HCT116 (cell line): ENCODE measurements at regions not wholly inside any gene's neighbourhood (a gene's known extent, or its start where the extent isn't known, plus 50 kb on each side); places are given as distances from the start of the nearest gene placed in this dataset.
"Not testable (repeated sequence)": the region's sequence is repeated elsewhere in the genome, so short reads cannot be mapped to it uniquely, and the experiment has no call there.

Source experiments
- ATAC-seq: fragments of 200-7000 bp; cut with Tn5 transposase; 2 replicates; pipeline ENCODE4 v1.9.1; 2020; ENCODE audit warnings: mild to moderate bottlenecking, moderate library complexity
- BruUV-seq: library from RNA; stranded (reverse); fragments of 400-500 nt; replicated peaks from 2 replicates; lab custom pipeline; 2021; lab: Mats Ljungman, UMichigan
- CTCF ChIA-PET: fragments of 300-600 bp; sonication (Branson Sonifier 250); formaldehyde crosslinking; loops from one replicate; lab custom pipeline; 2021; ENCODE audit warnings: antibody characterized with exemption; lab: Charles Lee
- POLR2A ChIA-PET: fragments of 300-600, 350-600 bp; sonication (Branson Sonifier 250); formaldehyde crosslinking; loops from one replicate; lab custom pipeline; 2021; ENCODE audit warnings: antibody characterized with exemption; lab: Charles Lee
- RAD21 ChIA-PET, 2 experiments: fragments of 300-600 bp; sonication (Branson Sonifier 250); formaldehyde crosslinking; loops; one replicate each; lab custom pipeline; 2023; ENCODE audit warnings: low total read pairs in 2 of 2; ENCODE audit not compliant: uncharacterized antibody in 2 of 2, unreplicated experiment in 2 of 2, low non-redundant PET in 1 of 2; lab: Charles Lee
- DNase-seq: peaks from one replicate; pipeline ENCODE4 v3.0.0-alpha.2; 2010; ENCODE audit warnings: low read depth, low spot score
- H2AFZ ChIP-seq: fragments of 200-600 bp; shearing (Covaris generic), sonication (generic); 2 replicates; pipeline ENCODE4 v1.6.1; 2017; ENCODE audit warnings: low read depth, mixed run types, mixed read lengths, antibody characterized with exemption, low read length; ENCODE audit not compliant: poor library complexity, severe bottlenecking
- H3K27ac ChIP-seq: 2 replicates; pipeline ENCODE4 v1.5.1; 2012; ENCODE audit warnings: low read depth, low read length
- H3K27me3 ChIP-seq: fragments of 200-600 bp; sonication (generic); 2 replicates; pipeline ENCODE4 v1.6.1; 2016; ENCODE audit warnings: mixed run types, low read length, mixed read lengths; ENCODE audit not compliant: insufficient read depth
- H3K36me3 ChIP-seq, 2 experiments: fragments of 200-500 bp in 1 of 2; fragments of 200-600 bp in 1 of 2; sonication (Bioruptor generic) in 1 of 2; sonication (generic) in 1 of 2; 2 replicates each; pipeline versions ENCODE4 v1.5.1 to v1.6.1; 2014 to 2016; ENCODE audit warnings: low read length in 2 of 2, inconsistent platforms in 1 of 2, mixed read lengths in 1 of 2, mixed run types in 1 of 2; ENCODE audit not compliant: insufficient read depth in 2 of 2, control insufficient read depth in 1 of 2
- H3K4me1 ChIP-seq, 2 experiments: fragments of 200-600 bp in 1 of 2; sonication (generic) in 1 of 2; 2 replicates each; pipeline versions ENCODE4 v1.5.1 to v1.6.1; 2012 to 2017; ENCODE audit warnings: low read length in 2 of 2, inconsistent platforms in 1 of 2, mild to moderate bottlenecking in 1 of 2, mixed read lengths in 1 of 2, mixed run types in 1 of 2, moderate library complexity in 1 of 2; ENCODE audit not compliant: insufficient read depth in 2 of 2, control insufficient read depth in 1 of 2
- H3K4me2 ChIP-seq: fragments of 200-600 bp; sonication (generic); 2 replicates; pipeline ENCODE4 v1.6.1; 2017; ENCODE audit warnings: mixed run types, low read length, mixed read lengths
- H3K4me3 ChIP-seq, 2 experiments: fragments of 200-600 bp in 1 of 2; sonication (generic) in 1 of 2; replicated peaks in 1 of 2; 2 replicates each; pipeline ENCODE4 v1.5.1; 2011 to 2016; ENCODE audit warnings: low read length in 2 of 2, control low read depth in 1 of 2, low read depth in 1 of 2, mild to moderate bottlenecking in 1 of 2, mixed read lengths in 1 of 2, mixed run types in 1 of 2
- H3K79me2 ChIP-seq: fragments of 200-600 bp; sonication (generic); 2 replicates; pipeline ENCODE4 v1.6.1; 2017; ENCODE audit warnings: mild to moderate bottlenecking, mixed run types, low read length, moderate library complexity, mixed read lengths; ENCODE audit not compliant: insufficient read depth
- H3K9ac ChIP-seq: fragments of 200-600 bp; sonication (generic); 2 replicates; pipeline ENCODE4 v1.6.1; 2016; ENCODE audit warnings: low read length, mixed read lengths
- H3K9me2 ChIP-seq: fragments of 200-600 bp; sonication (generic), shearing (Covaris generic); 2 replicates; pipeline ENCODE4 v1.6.1; 2017; ENCODE audit warnings: mixed run types, mild to moderate bottlenecking, moderate library complexity; ENCODE audit not compliant: insufficient read depth
- H3K9me3 ChIP-seq, 2 experiments: fragments of 200-500 bp in 1 of 2; fragments of 200-600 bp in 1 of 2; sonication (Bioruptor generic) in 1 of 2; sonication (generic) in 1 of 2; 2 replicates each; pipeline ENCODE4 v1.6.1; 2014 to 2017; ENCODE audit warnings: low read length in 2 of 2, mixed read lengths in 2 of 2, inconsistent platforms in 1 of 2, low read depth in 1 of 2, mild to moderate bottlenecking in 1 of 2, mixed run types in 1 of 2, moderate library complexity in 1 of 2; ENCODE audit not compliant: control insufficient read depth in 1 of 2, insufficient read depth in 1 of 2
- H4K20me1 ChIP-seq: fragments of 200-600 bp; sonication (generic), shearing (Covaris generic); 2 replicates; pipeline ENCODE4 v1.6.1; 2017; ENCODE audit warnings: mixed run types, mild to moderate bottlenecking, moderate library complexity; ENCODE audit not compliant: insufficient read depth
- CTCF ChIP-seq, 3 experiments: fragments of 200-600 bp in 1 of 3; sonication (generic) in 1 of 3; IDR thresholded peaks in 2 of 3; conservative IDR thresholded peaks in 1 of 3; 2 replicates each; pipeline ENCODE4 v1.5.1; 2012 to 2017; ENCODE audit warnings: low read depth in 2 of 3, low read length in 2 of 3, antibody characterized with exemption in 1 of 3, borderline replicate concordance in 1 of 3, control low read depth in 1 of 3, mild to moderate bottlenecking in 1 of 3, mixed read lengths in 1 of 3, mixed run types in 1 of 3, moderate library complexity in 1 of 3; ENCODE audit not compliant: insufficient read depth in 1 of 3
- intact Hi-C: fragments of 100-400 bp; cut with micrococcal nuclease; formaldehyde crosslinking; loops from 2 replicates; pipeline ENCODE4 v1.10.0; 2022

- H3K4me3 ChIP-seq, H3K36me3 ChIP-seq, H4K20me1 ChIP-seq, H3K4me1 ChIP-seq, H2AFZ ChIP-seq, H3K27me3 ChIP-seq, POLR2A ChIA-PET, RAD21 ChIA-PET, H3K9me2 ChIP-seq, H3K27ac ChIP-seq, BruUV-seq, H3K9me3 ChIP-seq, H3K4me2 ChIP-seq, DNase-seq, H3K9ac ChIP-seq, CTCF ChIA-PET, H3K79me2 ChIP-seq, intact Hi-C loops: not testable (repeated sequence)
- peak; percentile 69 for ATAC-seq
- TF ChIP-seq CTCF (IDR thresholded peaks at IDR 0.05 in 2 of 3, conservative IDR thresholded peaks at IDR 0.05 in 1 of 3; ENCODE audit: borderline replicate concordance in 1 of 3, insufficient read depth in 1 of 3, low read depth in 2 of 3, low read length in 2 of 3): peak in 1 of 3 experiments; percentile 9; a peak in 1 of 6 replicates
Observed at GRCh38 chr10:47619300-47620012, 96.0 kb upstream of the AGAP9 start.

GRCh38 chr10:47609311-47609710 is 85.9 kb upstream of the AGAP9 start:
- intact Hi-C loops, DNase-seq, H3K27ac ChIP-seq, H3K27me3 ChIP-seq, H3K4me1 ChIP-seq, H3K9me2 ChIP-seq, H3K4me2 ChIP-seq, H3K36me3 ChIP-seq, H3K4me3 ChIP-seq, CTCF ChIA-PET, ATAC-seq, H4K20me1 ChIP-seq, H3K9ac ChIP-seq, BruUV-seq, H3K9me3 ChIP-seq, RAD21 ChIA-PET, POLR2A ChIA-PET, H3K79me2 ChIP-seq, H2AFZ ChIP-seq: not testable (repeated sequence)

- H4K20me1 ChIP-seq, H3K36me3 ChIP-seq, DNase-seq, H3K27me3 ChIP-seq, H3K9me3 ChIP-seq, H3K79me2 ChIP-seq, RAD21 ChIA-PET, H3K4me3 ChIP-seq, H3K27ac ChIP-seq, ATAC-seq, intact Hi-C loops, H3K4me2 ChIP-seq, BruUV-seq, H3K9ac ChIP-seq, H3K9me2 ChIP-seq, CTCF ChIA-PET, H2AFZ ChIP-seq, H3K4me1 ChIP-seq, POLR2A ChIA-PET: not testable (repeated sequence)
Observed at GRCh38 chr10:47605791-47606773, 82.6 kb upstream of the AGAP9 start.
